ENCODE measurements at regions not wholly inside any gene's neighbourhood (a gene's known extent, or its start where the extent isn't known, plus 50 kb on each side); places are given as distances from the start of the nearest gene placed in this dataset.

GRCh38 chr16:6258056-6258455 lies 1074.6 kb upstream of the RBFOX1 start (continued):
- TF ChIP-seq CTCF (conservative IDR thresholded peaks at IDR 0.05; ENCODE audit: low read depth in 2 of 2) (no peak), POLR2AphosphoS5 (IDR thresholded peaks at IDR 0.05; ENCODE audit: low read depth) (no peak), ZNF114 (CRISPR knock-in tag; IDR thresholded peaks at IDR 0.05) (no peak)

GRCh38 chr16:6252541-6252940 lies 1080.1 kb upstream of the RBFOX1 start:
- no peaks in the 10 kb centered on the region; the same call in 1 of the 2 replicates for H3K36me3 ChIP-seq (ENCODE audit: insufficient read depth)
- no peak for DNase-seq (ENCODE audit: low spot score)
- H3F3A ChIP-seq (replicated peaks; ENCODE audit: low read depth), result no peaks in the 10 kb centered on the region
- Mint-ChIP-seq H3K9me3 (no peaks in the 10 kb centered on the region; the same call in 2 of the 3 replicates), H3K27me3 (ENCODE audit: insufficient read depth, low read depth, poor library complexity) (peaks cover 2% of the 10 kb centered on the region), H3K4me3 (no peak overlapping the region), H3K4me1 (peaks cover 34% of the 10 kb centered on the region), H3K27ac (no peak overlapping the region), H3K36me3 (ENCODE audit: low read depth) (peaks cover 2% of the 10 kb centered on the region; the same call in 1 of the 3 replicates)
- H3K27ac ChIP-seq (ENCODE audit: low read depth), result no peak overlapping the region
- H2AFZ ChIP-seq, result no peak overlapping the region
- no peaks in the 10 kb centered on the region for H3K27me3 ChIP-seq (ENCODE audit: insufficient read depth)
- TF ChIP-seq ETS1 (IDR thresholded peaks at IDR 0.05), result no peak
- no peak for TF ChIP-seq ZNF331 (CRISPR knock-in tag; IDR thresholded peaks at IDR 0.05; ENCODE audit: low read depth)
- no peak for TF ChIP-seq NANOG (IDR thresholded peaks at IDR 0.05; ENCODE audit: borderline replicate concordance)
- no peak for TF ChIP-seq EZH2 (IDR thresholded peaks at IDR 0.05; ENCODE audit: low read depth, unreplicated experiment)
- TF ChIP-seq JUNB (IDR thresholded peaks at IDR 0.05; ENCODE audit: unreplicated experiment), result no peak
- no peak for TF ChIP-seq ZNF462 (CRISPR knock-in tag; IDR thresholded peaks at IDR 0.05)
- no peak for TF ChIP-seq STAT1 (IDR thresholded peaks at IDR 0.05; ENCODE audit: unreplicated experiment)
- H4K20me1 ChIP-seq (replicated peaks; ENCODE audit: insufficient read depth), result no peaks in the 10 kb centered on the region
- ATAC-seq, result no peak
- peaks cover 3% of the 10 kb centered on the region; the same call in 1 of the 2 replicates for H3K4me1 ChIP-seq (ENCODE audit: insufficient read depth)
- H3K9me2 ChIP-seq (ENCODE audit: insufficient read depth), result peaks cover 6% of the 10 kb centered on the region; the same call in 1 of the 2 replicates
- H3K4me3 ChIP-seq, result no peak overlapping the region
- no peak overlapping the region for H3K4me2 ChIP-seq
- H3K79me2 ChIP-seq (replicated peaks; ENCODE audit: insufficient read depth), result no peaks in the 10 kb centered on the region
